SU-DHL-6 (cell line): ENCODE measurements at regions not wholly inside any gene's neighbourhood (a gene's known extent, or its start where the extent isn't known, plus 50 kb on each side); places are given as distances from the start of the nearest gene placed in this dataset.
"Not testable (repeated sequence)": the region's sequence is repeated elsewhere in the genome, so short reads cannot be mapped to it uniquely, and the experiment has no call there.

Experiments
- H2AFZ ChIP-seq: fragments of 200-600 bp; sonication (generic); 2 replicates; pipeline ENCODE4 v1.6.1; 2014; ENCODE audit warnings: low read depth, mild to moderate bottlenecking, moderate library complexity, mixed read lengths, antibody characterized with exemption, low read length; ENCODE audit not compliant: severe bottlenecking
- H3F3A ChIP-seq: fragments of 200-600 bp; shearing (Covaris generic); 2 replicates; pipeline ENCODE4 v1.6.0; 2016; ENCODE audit warnings: antibody characterized with exemption, mild to moderate bottlenecking; ENCODE audit not compliant: insufficient read depth
- H3K27ac ChIP-seq: fragments of 200-600 bp; sonication (generic); 2 replicates; pipeline ENCODE4 v1.5.1; 2016; ENCODE audit warnings: low read depth, mild to moderate bottlenecking, low read length, moderate library complexity, mixed read lengths
- H3K27me3 ChIP-seq: fragments of 200-600 bp; sonication (generic), shearing (Covaris generic); 2 replicates; pipeline ENCODE4 v1.6.0; 2014; ENCODE audit warnings: mild to moderate bottlenecking, low read length
- H3K36me3 ChIP-seq: fragments of 200-600 bp; sonication (generic); 2 replicates; pipeline ENCODE4 v1.6.1; 2014; ENCODE audit warnings: mild to moderate bottlenecking, low read length, mixed read lengths
- H3K4me2 ChIP-seq: fragments of 300-600, 200-600 bp; shearing (Covaris generic), sonication (generic); 2 replicates; pipeline ENCODE4 v1.6.0; 2014; ENCODE audit warnings: low read length, low read depth, mild to moderate bottlenecking; ENCODE audit not compliant: poor library complexity, severe bottlenecking
- H3K4me3 ChIP-seq: fragments of 200-600 bp; sonication (generic); 2 replicates; pipeline ENCODE4 v1.5.1; 2014; ENCODE audit warnings: antibody characterized with exemption, low read length, mild to moderate bottlenecking, mixed read lengths; ENCODE audit not compliant: insufficient read depth, poor library complexity, severe bottlenecking
- H3K79me2 ChIP-seq: fragments of 200-600 bp; sonication (generic); 2 replicates; pipeline ENCODE4 v1.6.1; 2014; ENCODE audit warnings: mild to moderate bottlenecking, low read length, moderate library complexity; ENCODE audit not compliant: insufficient read depth
- H3K9ac ChIP-seq: fragments of 200-600 bp; sonication (generic); 2 replicates; pipeline ENCODE4 v1.7.0; 2014; ENCODE audit warnings: mild to moderate bottlenecking, low read length
- H3K9me2 ChIP-seq: fragments of 200-600 bp; sonication (generic); replicated peaks from 2 replicates; pipeline ENCODE4 v1.6.1; 2014; ENCODE audit warnings: low read length; ENCODE audit not compliant: insufficient read depth
- H3K9me3 ChIP-seq: fragments of 200-600 bp; sonication (generic); 2 replicates; pipeline ENCODE4 v1.6.1; 2014; ENCODE audit warnings: low read length, mixed read lengths; ENCODE audit not compliant: insufficient read depth
- H4K20me1 ChIP-seq: fragments of 200-600 bp; sonication (generic); 2 replicates; pipeline ENCODE4 v1.6.1; 2014; ENCODE audit warnings: low read depth, mild to moderate bottlenecking, antibody characterized with exemption, low read length, moderate library complexity, mixed read lengths
- EZH2phosphoT487 ChIP-seq: fragments of 200-600 bp; sonication (generic), shearing (Covaris generic); conservative IDR thresholded peaks from 2 replicates; pipeline ENCODE4 v1.6.1; 2018; ENCODE audit warnings: mild to moderate bottlenecking, antibody characterized with exemption, low read length, moderate library complexity, mixed read lengths
- TF ChIP-seq, protein P1 (sequence below): fragments of 200-600 bp; sonication (generic); IDR thresholded peaks from one replicate; pipeline ENCODE4 v1.5.1; 2017; ENCODE audit warnings: antibody characterized with exemption, mild to moderate bottlenecking, low read length, moderate library complexity; ENCODE audit not compliant: insufficient read depth, poor library complexity, severe bottlenecking

GRCh38 chr10:111323389-111323966 lies 246.6 kb downstream of the ADRA2A start:
- H3K4me2 ChIP-seq: no peak overlapping the region
- H3K27ac ChIP-seq: no peak overlapping the region
- no peak overlapping the region for H3K4me3 ChIP-seq
- no peak overlapping the region for H2AFZ ChIP-seq
- no peaks in the 10 kb centered on the region for H3F3A ChIP-seq
- no peaks in the 10 kb centered on the region for H3K79me2 ChIP-seq
- H3K9me3 ChIP-seq: no peaks in the 10 kb centered on the region
- H3K36me3 ChIP-seq: no peaks in the 10 kb centered on the region
- H3K27me3 ChIP-seq: no peaks in the 10 kb centered on the region
- H3K9me2 ChIP-seq: no peaks in the 10 kb centered on the region
- H4K20me1 ChIP-seq: no peaks in the 10 kb centered on the region
- H3K9ac ChIP-seq: no peak overlapping the region
- TF ChIP-seq, protein P1, sequence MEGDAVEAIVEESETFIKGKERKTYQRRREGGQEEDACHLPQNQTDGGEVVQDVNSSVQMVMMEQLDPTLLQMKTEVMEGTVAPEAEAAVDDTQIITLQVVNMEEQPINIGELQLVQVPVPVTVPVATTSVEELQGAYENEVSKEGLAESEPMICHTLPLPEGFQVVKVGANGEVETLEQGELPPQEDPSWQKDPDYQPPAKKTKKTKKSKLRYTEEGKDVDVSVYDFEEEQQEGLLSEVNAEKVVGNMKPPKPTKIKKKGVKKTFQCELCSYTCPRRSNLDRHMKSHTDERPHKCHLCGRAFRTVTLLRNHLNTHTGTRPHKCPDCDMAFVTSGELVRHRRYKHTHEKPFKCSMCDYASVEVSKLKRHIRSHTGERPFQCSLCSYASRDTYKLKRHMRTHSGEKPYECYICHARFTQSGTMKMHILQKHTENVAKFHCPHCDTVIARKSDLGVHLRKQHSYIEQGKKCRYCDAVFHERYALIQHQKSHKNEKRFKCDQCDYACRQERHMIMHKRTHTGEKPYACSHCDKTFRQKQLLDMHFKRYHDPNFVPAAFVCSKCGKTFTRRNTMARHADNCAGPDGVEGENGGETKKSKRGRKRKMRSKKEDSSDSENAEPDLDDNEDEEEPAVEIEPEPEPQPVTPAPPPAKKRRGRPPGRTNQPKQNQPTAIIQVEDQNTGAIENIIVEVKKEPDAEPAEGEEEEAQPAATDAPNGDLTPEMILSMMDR: no peak
- no peak for TF ChIP-seq EZH2phosphoT487

GRCh38 chr10:111332174-111332573 lies 255.3 kb downstream of the ADRA2A start:
- H3K4me3 ChIP-seq, H3K27me3 ChIP-seq, H3K4me2 ChIP-seq, H3K36me3 ChIP-seq, H3F3A ChIP-seq, H3K79me2 ChIP-seq, H3K9me2 ChIP-seq, H4K20me1 ChIP-seq, H3K27ac ChIP-seq, H3K9ac ChIP-seq, H2AFZ ChIP-seq, H3K9me3 ChIP-seq: not testable (repeated sequence)

DNA sequence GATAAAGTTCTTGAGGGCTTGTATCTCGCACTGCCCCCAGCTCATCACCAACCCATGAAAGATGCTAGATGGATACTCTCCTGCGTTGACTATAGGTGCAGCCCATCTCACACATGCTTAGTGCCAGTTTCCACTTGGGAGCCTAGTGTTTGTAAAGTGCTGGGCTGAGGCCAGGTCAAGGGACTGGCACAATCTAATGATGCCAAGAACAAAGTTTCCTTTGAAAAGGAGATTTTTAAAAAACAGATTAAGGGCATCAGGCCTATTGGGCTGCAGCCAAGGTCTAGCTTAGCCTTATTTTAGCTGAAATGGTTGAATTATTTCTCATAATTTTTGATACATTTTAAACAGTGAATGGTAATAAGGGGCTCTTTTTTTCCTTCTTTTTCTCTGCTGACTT lies 259.0 kb downstream of the ADRA2A start:
- H3F3A ChIP-seq: no peaks in the 10 kb centered on the region
- H3K27ac ChIP-seq: no peak overlapping the region
- H3K4me2 ChIP-seq: no peak overlapping the region
- no peaks in the 10 kb centered on the region; the same call in 1 of the 2 replicates for H3K9me2 ChIP-seq
- no peaks in the 10 kb centered on the region for H3K27me3 ChIP-seq
- peaks cover 3% of the 10 kb centered on the region for H3K9me3 ChIP-seq
- H2AFZ ChIP-seq: no peak overlapping the region
- H3K36me3 ChIP-seq: no peaks in the 10 kb centered on the region
- no peak overlapping the region for H3K4me3 ChIP-seq
- H3K79me2 ChIP-seq: no peaks in the 10 kb centered on the region
- H3K9ac ChIP-seq: no peak overlapping the region
- H4K20me1 ChIP-seq: no peaks in the 10 kb centered on the region
- no peak for TF ChIP-seq EZH2phosphoT487

- no peak overlapping the region for H3K4me2 ChIP-seq
- no peaks in the 10 kb centered on the region; the same call in 1 of the 2 replicates for H3K9me2 ChIP-seq
- H3K4me3 ChIP-seq: no peak overlapping the region
- H2AFZ ChIP-seq: no peak overlapping the region
- no peaks in the 10 kb centered on the region for H3F3A ChIP-seq
- H3K27ac ChIP-seq: no peak overlapping the region
- TF ChIP-seq, protein P1: no peak
- no peak for TF ChIP-seq EZH2phosphoT487
- no peaks in the 10 kb centered on the region for H3K27me3 ChIP-seq
- H3K36me3 ChIP-seq: no peaks in the 10 kb centered on the region
- H4K20me1 ChIP-seq: no peaks in the 10 kb centered on the region
- no peak overlapping the region for H3K9ac ChIP-seq
- no peaks in the 10 kb centered on the region for H3K79me2 ChIP-seq
- peaks cover 8% of the 10 kb centered on the region for H3K9me3 ChIP-seq
Observed at GRCh38 chr10:111338035-111338434, 261.2 kb downstream of the ADRA2A start.
